Effector CD8-positive, alpha-beta T cell (primary cell): ENCODE measurements at regions not wholly inside any gene's neighbourhood (a gene's known extent, or its start where the extent isn't known, plus 50 kb on each side); places are given as distances from the start of the nearest gene placed in this dataset.

ENCODE experiments used
- DNase-seq: peaks from one replicate; lab custom pipeline; 2025; lab: John Stamatoyannopoulos, UW

DNA sequence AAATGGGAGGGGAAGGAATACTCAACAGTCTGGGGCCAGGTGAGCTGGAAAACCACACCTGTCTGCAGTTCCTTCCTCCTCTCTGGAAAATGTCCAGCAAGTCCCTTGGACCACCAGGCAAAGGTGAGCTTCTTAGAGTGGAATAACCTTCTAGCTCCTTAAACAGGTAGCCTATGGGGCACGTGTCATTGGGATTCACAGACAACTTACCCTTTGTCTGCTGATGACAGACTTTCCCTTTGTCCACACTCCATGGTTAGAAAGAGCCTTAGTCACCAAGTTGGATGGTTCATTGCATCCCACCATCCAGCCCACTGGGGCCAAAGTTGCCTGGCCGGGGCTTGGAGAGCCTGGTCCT lies 98.0 kb upstream of the ITGA6 start:
- no peak for DNase-seq

GRCh38 chr2:172329774-172330671 lies 97.4 kb upstream of the ITGA6 start:
- no peak for DNase-seq

DNA sequence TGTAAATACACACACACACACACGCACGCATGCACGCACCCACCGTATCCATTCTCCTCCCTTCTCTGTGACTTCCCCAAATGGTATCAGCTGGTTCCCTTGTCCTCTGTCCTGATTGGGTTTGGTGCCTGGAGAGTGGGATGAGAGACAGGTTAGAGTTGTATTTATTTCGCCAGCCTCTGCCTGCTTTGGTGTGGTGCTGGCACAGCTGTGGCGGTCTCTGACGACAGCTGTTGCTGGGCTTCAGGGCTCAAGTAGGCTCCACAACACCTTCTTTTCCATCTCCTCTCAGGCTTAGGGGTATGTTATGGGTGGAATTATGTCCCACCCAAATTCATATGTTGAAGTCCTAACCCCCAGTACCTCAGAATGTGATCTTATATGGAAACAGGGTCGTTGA lies 94.9 kb upstream of the ITGA6 start:
- DNase-seq = no peak

- DNase-seq = no peak
Measured at GRCh38 chr2:172333235-172333977, 94.0 kb upstream of the ITGA6 start.

GRCh38 chr2:172333978-172334330 lies 93.4 kb upstream of the ITGA6 start:
- no peak for DNase-seq

GRCh38 chr2:172334988-172335387 lies 92.4 kb upstream of the ITGA6 start:
- DNase-seq = no peak

DNA sequence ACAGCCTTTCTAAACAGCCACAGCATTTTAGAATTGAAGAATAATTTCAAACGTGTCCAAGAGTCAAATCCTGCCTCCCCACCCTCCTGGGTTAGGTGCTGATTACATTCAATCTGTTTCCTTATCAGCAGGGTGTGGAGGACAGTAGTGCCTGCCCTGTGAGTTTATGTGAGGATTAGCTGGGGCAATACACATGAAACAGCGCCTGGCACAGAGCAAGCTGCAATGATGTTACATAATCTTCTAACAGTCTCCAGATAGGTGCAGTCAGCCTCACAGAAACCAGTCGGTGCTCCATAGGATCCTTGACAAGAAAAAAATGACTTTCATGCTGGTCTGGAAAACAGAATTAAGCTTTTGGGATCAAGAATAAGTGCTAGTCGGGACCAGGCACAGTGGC lies 91.7 kb upstream of the ITGA6 start:
- DNase-seq = no peak

DNA sequence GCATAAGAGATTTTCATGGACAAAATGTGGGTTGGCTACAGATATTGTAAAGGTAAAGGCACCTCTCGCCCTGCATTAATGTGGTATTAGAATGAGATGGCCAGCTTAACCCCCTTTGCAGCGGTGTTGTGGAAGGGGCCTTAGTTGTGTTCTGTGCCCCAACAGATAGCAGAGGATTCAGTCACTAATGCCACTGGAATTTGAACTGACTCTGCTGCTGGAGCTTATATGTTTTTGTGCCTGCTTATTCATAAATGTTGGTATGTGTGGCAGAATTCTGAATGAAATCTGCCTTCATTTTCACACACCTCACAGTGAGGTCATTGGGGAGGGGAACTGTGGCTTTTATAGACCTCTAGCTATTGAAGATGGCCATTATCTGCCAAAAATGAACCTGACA lies 90.7 kb upstream of the ITGA6 start:
- no peak for DNase-seq

- DNase-seq = no peak
Measured at GRCh38 chr2:172339371-172340010, 87.9 kb upstream of the ITGA6 start.

- DNase-seq = no peak
Measured at GRCh38 chr2:172340394-172340793, 87.0 kb upstream of the ITGA6 start.

- no peak for DNase-seq
Measured at GRCh38 chr2:172342078-172342477, 85.3 kb upstream of the ITGA6 start.

DNA sequence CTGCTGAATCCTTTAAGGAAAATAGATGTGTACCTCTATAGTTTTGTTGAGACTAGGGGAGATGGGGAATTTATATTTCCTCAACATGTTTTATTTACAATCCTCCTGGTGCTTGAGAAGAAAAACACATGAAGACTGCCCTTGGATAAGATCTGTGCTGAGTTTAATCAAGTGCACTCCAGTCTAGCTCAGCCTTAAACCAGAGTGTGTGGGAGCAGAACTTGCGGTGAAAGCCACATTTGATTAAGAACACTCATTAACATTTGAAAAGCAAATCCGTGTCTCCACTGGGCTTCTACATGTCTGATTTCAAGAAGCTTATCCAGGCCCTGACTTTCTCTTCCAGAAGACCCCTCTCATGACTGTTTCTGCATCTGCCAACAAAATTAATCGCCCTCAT lies 84.8 kb upstream of the ITGA6 start:
- no peak for DNase-seq

- DNase-seq = no peak
Measured at GRCh38 chr2:172344159-172344558, 83.2 kb upstream of the ITGA6 start.

GRCh38 chr2:172345956-172346555 lies 81.3 kb upstream of the ITGA6 start:
- no peak for DNase-seq

- no peak for DNase-seq
Measured at GRCh38 chr2:172348555-172349288, 78.7 kb upstream of the ITGA6 start.

- DNase-seq = no peak
Measured at GRCh38 chr2:172350839-172351479, 76.4 kb upstream of the ITGA6 start.

GRCh38 chr2:172351586-172351985 lies 75.8 kb upstream of the ITGA6 start:
- DNase-seq = no peak

DNA sequence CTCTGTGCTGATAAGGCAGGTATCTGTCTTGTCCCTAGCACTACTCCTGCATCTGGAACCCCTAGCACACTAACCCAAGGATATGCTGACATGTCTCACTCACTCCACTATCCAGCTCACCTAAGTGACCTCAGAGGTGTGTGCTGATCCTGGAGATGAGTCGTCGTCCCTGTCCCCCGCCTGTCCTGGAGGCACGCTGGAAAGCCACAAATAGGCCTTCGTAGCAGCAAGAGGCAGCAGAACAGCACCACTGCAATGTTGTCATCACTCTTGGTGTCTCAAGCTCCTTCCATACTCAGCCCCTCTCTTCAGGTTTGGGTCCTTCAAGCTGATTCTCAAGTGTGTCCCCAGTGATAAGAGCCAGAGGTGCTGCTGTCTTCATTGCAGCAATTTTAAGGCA lies 73.0 kb upstream of the ITGA6 start:
- DNase-seq = no peak

DNA sequence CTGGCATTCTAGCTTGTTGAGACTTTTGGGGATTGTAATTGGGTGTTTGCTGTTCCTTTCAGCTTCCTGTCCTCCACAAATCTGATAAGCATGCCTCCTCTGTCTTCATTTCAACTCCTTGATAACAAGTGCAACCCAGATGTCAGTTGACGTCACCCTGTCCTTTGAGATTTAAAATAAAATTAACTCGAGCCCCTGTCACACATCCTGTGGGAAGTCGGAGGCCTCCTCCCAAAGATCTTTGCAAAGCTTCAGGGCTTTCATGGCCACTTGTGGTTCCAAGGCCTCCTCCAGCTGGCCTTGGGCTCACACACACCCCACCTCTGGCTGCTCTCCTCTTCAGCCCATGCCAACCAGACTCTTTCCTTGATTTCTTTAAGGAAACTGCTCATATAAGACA lies 69.9 kb upstream of the ITGA6 start:
- no peak for DNase-seq

DNA sequence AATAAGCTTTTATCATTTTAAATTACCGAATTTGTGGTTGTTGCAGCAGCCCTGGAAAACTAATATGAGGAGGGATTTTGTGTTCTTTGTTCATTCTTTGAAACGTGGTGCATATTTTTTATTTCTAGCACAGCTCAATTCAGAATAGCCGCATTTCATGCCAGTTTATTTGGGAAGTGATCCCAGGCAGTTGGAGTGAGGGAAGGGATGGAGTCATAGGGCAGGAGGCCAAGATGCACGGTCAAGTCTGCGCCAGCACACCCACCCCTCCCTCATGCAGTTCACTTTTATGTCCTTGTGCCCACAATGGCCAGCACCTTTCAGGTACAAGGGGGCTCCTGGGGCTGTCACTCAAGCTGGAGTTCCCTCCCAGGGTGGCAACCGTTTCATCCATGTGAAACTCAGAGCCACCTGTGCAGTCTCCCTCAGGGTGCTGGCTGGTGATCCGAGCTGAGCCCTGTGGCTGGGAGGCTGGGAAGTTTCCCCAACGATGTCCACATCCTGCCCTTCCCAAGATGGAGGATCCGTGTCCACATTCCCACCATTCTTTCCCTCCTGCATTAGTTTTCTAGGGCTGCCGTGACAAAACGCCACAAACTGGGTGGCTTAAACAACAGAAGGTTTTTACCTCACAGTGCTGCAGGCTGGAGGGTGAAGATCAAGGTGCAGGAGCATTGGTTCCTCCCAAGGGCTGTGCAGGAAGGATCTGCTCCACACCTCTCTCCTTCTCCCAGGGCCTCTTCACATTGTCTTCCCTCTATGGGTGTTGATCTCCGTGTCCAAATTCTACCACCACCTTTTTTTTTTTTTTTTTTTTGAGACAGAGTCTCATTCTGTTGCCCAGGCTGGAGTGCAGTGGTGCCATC lies 68.5 kb upstream of the ITGA6 start:
- no peak for DNase-seq
